ENCODE measurements at regions not wholly inside any gene's neighbourhood (a gene's known extent, or its start where the extent isn't known, plus 50 kb on each side); places are given as distances from the start of the nearest gene placed in this dataset.

GRCh38 chr13:94880463-94880862, 168.1 kb upstream of the SOX21 start:
- TF ChIP-seq EP300 (IDR thresholded peaks at IDR 0.05) (no peak), CTCF (IDR thresholded peaks at IDR 0.05) (no peak), POLR2A (IDR thresholded peaks at IDR 0.05) (no peak)
